Subcutaneous abdominal adipose tissue (tissue), 5 donors: ENCODE measurements at regions not wholly inside any gene's neighbourhood (a gene's known extent, or its start where the extent isn't known, plus 50 kb on each side); places are given as distances from the start of the nearest gene placed in this dataset.

Experiments used
- H3K27ac ChIP-seq: one replicate; pipeline ENCODE4 v1.7.0; 2013; ENCODE audit warnings: low read depth, mild to moderate bottlenecking, inconsistent platforms, low read length, moderate library complexity
- H3K27me3 ChIP-seq, 5 donors: one replicate each; pipeline ENCODE4 v1.7.0; 2013; ENCODE audit warnings: low read length in 5 of 5, inconsistent platforms in 1 of 5; ENCODE audit not compliant: control insufficient read depth in 5 of 5, insufficient read depth in 4 of 5
- H3K36me3 ChIP-seq, 5 donors: one replicate each; pipeline ENCODE4 v1.7.0; 2013; ENCODE audit warnings: low read length in 5 of 5; ENCODE audit not compliant: control insufficient read depth in 5 of 5, insufficient read depth in 5 of 5
- H3K4me1 ChIP-seq, 5 donors: one replicate each; pipeline ENCODE4 v1.7.0; 2013; ENCODE audit warnings: low read length in 5 of 5, mild to moderate bottlenecking in 3 of 5, moderate library complexity in 1 of 5; ENCODE audit not compliant: control insufficient read depth in 5 of 5, insufficient read depth in 5 of 5
- H3K4me3 ChIP-seq, 5 donors: one replicate each; pipeline ENCODE4 v1.7.0; 2013; ENCODE audit warnings: low read length in 5 of 5, low read depth in 1 of 5
- H3K9ac ChIP-seq, 5 donors: one replicate each; pipeline ENCODE4 v1.7.0; 2013; ENCODE audit warnings: low read length in 5 of 5, mild to moderate bottlenecking in 4 of 5, moderate library complexity in 3 of 5
- H3K9me3 ChIP-seq, 5 donors: one replicate each; pipeline ENCODE4 v1.7.0; 2013; ENCODE audit warnings: low read length in 5 of 5; ENCODE audit not compliant: control insufficient read depth in 5 of 5
- donor health status: healthy.
- donor health status: healthy.
- donor health status: healthy.
- donor health status: healthy.
- donor health status: healthy.

DNA sequence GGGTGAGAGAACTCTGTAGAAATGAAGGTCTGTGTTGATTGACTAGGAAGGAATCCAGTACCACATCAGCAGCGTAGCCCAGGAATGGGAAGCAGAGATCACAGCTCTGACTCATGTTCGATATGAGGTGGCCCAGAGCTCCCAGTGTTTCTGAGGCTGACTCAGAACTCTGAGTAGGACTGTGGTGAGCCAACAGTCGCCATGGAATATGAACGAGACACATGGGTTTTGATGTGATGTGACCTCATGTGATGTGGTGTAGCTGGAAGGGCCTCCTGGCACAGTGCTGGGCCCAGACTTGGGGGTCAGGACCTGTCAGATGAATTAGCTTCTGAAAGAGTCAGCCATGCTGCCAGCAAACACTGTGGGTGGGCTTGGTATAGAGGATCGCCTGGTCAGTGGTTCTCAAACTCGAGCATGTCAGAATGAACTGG is 237.0 kb downstream of the MRPL39 start:
- Histone ChIP-seq H3K9ac (no peak overlapping the region), H3K36me3 (no peaks in the 10 kb centered on the region), H3K27me3 (no peaks in the 10 kb centered on the region), H3K27ac (no peak overlapping the region), H3K9me3 (no peaks in the 10 kb centered on the region), H3K4me3 (no peak overlapping the region), H3K4me1 (no peaks in the 10 kb centered on the region)

DNA sequence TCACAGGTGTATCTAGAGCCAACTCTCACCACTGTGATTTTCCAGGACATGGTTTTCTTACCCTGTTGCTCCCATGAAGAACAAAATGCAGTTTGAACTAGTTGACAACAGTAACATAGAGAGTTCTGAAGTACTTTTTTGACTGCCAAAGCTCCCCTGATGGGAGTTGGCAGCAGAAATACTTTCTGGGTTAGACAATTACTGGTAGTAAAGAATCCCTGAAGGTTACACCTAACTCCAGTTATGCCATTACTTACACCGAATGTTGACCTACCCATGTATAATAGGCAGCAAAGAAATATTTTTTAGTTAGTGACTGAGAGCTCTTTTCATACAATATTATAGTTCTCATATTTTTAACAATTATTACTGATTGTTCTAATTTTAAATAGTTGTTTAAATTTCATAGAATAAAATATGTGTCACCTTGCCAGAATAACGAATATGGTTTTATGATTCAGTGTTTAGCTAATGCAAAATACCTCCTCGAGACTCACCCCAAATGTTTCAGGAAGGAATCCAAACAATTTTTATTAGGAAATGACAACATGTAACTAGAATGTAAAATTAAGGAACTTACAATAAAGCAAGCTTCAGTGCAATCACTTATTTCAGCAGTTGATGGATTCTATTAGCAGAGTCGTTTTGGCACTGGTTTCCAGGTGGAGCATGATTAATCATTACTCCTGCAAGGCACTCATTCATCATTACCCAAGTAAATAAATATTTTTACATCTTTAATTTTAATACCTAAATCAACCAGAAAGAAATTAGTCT is 237.6 kb downstream of the MRPL39 start:
- no peak overlapping the region for H3K4me3 ChIP-seq
- H3K27me3 ChIP-seq, result no peaks in the 10 kb centered on the region
- no peak overlapping the region for H3K27ac ChIP-seq
- H3K9ac ChIP-seq, result no peak overlapping the region
- no peaks in the 10 kb centered on the region for H3K4me1 ChIP-seq
- no peaks in the 10 kb centered on the region for H3K9me3 ChIP-seq
- no peaks in the 10 kb centered on the region for H3K36me3 ChIP-seq

GRCh38 chr21:25368531-25368930 is 238.8 kb downstream of the MRPL39 start:
- H3K4me1 ChIP-seq, result no peaks in the 10 kb centered on the region
- no peaks in the 10 kb centered on the region for H3K9me3 ChIP-seq
- no peak overlapping the region for H3K27ac ChIP-seq
- H3K27me3 ChIP-seq, result no peaks in the 10 kb centered on the region
- H3K9ac ChIP-seq, result no peak overlapping the region
- no peak overlapping the region for H3K4me3 ChIP-seq
- H3K36me3 ChIP-seq, result no peaks in the 10 kb centered on the region

- H3K27ac ChIP-seq, result no peak overlapping the region
- H3K4me1 ChIP-seq, result no peaks in the 10 kb centered on the region
- no peaks in the 10 kb centered on the region for H3K9me3 ChIP-seq
- H3K4me3 ChIP-seq, result no peak overlapping the region
- no peaks in the 10 kb centered on the region for H3K36me3 ChIP-seq
- no peak overlapping the region for H3K9ac ChIP-seq
- H3K27me3 ChIP-seq, result no peaks in the 10 kb centered on the region
These were observed 241.2 kb downstream of the MRPL39 start for GRCh38 chr21:25366116-25366515.

DNA sequence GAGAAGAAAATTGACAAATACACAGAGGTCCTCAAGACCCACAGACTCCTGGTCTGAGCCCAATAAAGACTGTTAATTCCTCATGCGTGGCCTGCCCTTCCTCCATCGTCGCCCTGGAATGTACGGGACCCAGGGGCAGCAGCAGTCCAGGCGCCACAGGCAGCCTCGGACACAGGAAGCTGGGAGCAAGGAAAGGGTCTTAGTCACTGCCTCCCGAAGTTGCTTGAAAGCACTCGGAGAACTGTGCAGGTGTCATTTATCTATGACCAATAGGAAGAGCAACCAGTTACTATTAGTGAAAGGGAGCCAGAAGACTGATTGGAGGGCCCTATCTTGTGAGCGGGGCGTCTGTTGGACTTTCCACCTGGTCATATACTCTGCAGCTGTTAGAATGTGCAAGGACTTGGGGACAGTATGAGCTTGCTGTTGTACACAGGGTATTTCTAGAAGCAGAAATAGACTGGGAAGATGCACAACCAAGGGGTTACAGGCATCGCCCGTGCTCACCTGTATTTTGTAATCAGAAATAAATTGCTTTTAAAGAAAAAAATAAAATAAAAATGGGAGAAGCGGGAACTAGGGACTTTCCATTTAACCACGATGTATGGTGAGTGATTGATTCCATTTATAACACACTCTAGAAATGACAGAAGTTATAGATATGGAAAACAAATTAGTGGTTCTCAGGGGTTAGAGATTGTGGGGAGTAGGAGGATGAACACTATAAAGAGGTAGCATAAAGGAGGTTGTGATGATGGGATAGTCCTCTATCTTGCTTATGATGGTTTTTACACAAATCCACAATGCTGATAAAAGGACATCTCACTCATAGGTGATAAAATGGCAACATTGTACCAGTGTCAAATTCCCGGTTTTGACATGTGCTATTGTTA is 244.7 kb downstream of the MRPL39 start:
- Histone ChIP-seq H3K36me3 (no peaks in the 10 kb centered on the region), H3K27me3 (no peaks in the 10 kb centered on the region)

DNA sequence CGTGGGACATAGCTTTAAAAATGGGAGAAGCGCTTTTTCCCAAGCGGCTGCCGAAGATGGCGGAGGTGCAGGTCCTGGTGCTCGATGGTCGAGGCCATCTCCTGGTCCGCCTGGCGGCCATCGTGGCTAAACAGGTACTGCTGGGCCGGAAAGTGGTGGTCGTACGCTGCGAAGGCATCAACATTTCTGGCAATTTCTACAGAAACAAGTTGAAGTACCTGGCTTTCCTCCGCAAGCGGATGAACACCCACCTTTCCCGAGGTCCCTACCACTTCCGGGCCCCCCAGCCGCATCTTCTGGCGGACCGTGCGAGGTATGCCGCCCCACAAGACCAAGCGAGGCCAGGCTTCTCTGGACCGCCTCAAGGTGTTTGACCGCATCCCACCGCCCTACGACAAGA is 245.5 kb downstream of the MRPL39 start:
- no peak overlapping the region for H3K27ac ChIP-seq

More for the DNA sequence above, 244.7 kb downstream of the MRPL39 start:
- Histone ChIP-seq H3K9me3 (no peaks in the 10 kb centered on the region), H3K27ac (no peak overlapping the region), H3K9ac (no peak overlapping the region), H3K4me1 (peaks cover 0 to 2% (median 0%) of the 10 kb centered on the region in 5 donors), H3K4me3 (no peak overlapping the region)

GRCh38 chr21:25361097-25361496 is 246.2 kb downstream of the MRPL39 start:
- Histone ChIP-seq H3K9me3 (no peaks in the 10 kb centered on the region), H3K27ac (no peak overlapping the region), H3K36me3 (no peaks in the 10 kb centered on the region), H3K4me1 (peaks cover 0 to 3% (median 0%) of the 10 kb centered on the region in 5 donors), H3K9ac (no peak overlapping the region), H3K27me3 (no peaks in the 10 kb centered on the region), H3K4me3 (no peak overlapping the region)

More for the DNA sequence above, 245.5 kb downstream of the MRPL39 start:
- Histone ChIP-seq H3K4me1 (peaks cover 0 to 3% (median 0%) of the 10 kb centered on the region in 5 donors), H3K9ac (no peak overlapping the region), H3K9me3 (no peaks in the 10 kb centered on the region), H3K27me3 (no peaks in the 10 kb centered on the region), H3K36me3 (no peaks in the 10 kb centered on the region), H3K4me3 (no peak overlapping the region)

DNA sequence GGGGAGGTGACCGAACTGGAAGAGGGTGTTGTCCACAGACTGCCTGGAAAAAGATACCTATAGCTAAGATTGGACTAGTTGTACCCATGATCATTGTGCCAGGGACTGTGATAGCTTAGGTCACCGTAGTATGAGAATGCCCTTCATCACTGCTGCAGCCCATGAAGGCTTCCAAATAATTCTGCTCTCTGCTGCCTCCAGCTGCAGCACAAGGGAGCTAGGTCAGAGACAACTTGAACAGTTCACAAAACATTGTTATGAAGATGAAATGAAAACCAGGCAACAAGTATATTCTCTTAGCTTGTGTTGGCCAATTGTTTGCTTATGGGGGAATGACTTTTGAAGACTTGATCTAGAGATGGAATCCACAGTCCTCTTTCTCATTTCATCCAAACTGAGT is 246.7 kb downstream of the MRPL39 start:
- H3K9me3 ChIP-seq, result no peaks in the 10 kb centered on the region
- peaks cover 0 to 3% (median 0%) of the 10 kb centered on the region in 5 donors for H3K4me1 ChIP-seq
- H3K9ac ChIP-seq, result no peak overlapping the region
- no peak overlapping the region for H3K27ac ChIP-seq
- H3K36me3 ChIP-seq, result no peaks in the 10 kb centered on the region
- H3K27me3 ChIP-seq, result no peaks in the 10 kb centered on the region
- H3K4me3 ChIP-seq, result no peak overlapping the region

DNA sequence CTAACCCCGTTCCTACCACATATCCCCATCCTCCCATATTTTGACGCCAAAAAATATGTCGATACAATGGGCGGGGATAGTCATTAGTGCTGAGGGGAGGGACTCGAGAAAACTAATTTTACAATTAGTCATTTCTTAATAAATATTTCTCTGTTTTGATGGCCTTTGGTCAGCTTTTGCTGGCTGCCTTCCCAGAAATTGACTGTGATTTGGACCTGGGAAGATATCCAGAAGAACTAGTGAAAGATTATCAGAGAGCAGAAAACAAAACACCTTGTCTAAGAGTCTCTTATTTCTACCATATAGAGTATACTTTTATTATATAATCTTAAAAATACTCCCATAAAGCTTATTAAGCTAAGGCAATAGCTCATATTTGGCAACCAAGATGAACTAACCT is 247.6 kb downstream of the MRPL39 start:
- H3K9ac ChIP-seq, result no peak overlapping the region
- no peaks in the 10 kb centered on the region for H3K9me3 ChIP-seq
- H3K4me3 ChIP-seq, result no peak overlapping the region
- no peaks in the 10 kb centered on the region for H3K27me3 ChIP-seq
- peaks cover 0 to 3% (median 0%) of the 10 kb centered on the region in 5 donors for H3K4me1 ChIP-seq
- H3K27ac ChIP-seq, result no peak overlapping the region
- H3K36me3 ChIP-seq, result no peaks in the 10 kb centered on the region

DNA sequence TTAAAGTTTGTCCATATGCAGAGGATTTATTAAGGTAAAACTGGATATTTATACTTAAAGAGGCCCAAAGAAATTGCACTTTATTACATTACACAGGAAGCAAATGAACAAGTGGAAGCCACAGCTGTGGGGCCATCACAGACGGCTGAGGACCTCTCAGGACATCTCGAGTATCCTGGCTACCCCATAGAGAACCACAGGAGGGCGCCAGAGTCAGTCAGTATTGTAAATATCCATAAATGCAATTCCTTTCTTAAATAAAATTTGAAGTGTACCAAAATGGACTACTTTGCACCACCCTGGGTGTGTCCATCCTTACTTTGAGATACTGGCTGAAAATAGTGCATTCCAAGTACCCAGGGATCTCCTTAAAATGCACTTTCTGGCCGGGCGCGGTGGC is 257.2 kb downstream of the MRPL39 start:
- H3K27me3 ChIP-seq, result no peaks in the 10 kb centered on the region
- H3K4me1 ChIP-seq, result no peaks in the 10 kb centered on the region
- no peak overlapping the region for H3K27ac ChIP-seq

More for the DNA sequence above, 257.2 kb downstream of the MRPL39 start:
- H3K9ac ChIP-seq, result no peak overlapping the region
- H3K9me3 ChIP-seq, result no peaks in the 10 kb centered on the region
- no peaks in the 10 kb centered on the region for H3K36me3 ChIP-seq
- H3K4me3 ChIP-seq, result no peak overlapping the region
